Central memory CD8-positive, alpha-beta T cell (primary cell): ENCODE measurements at regions not wholly inside any gene's neighbourhood (a gene's known extent, or its start where the extent isn't known, plus 50 kb on each side); places are given as distances from the start of the nearest gene placed in this dataset.

Experiments
- ATAC-seq: fragments of 150-1000 bp; cut with Tn5 transposase; replicated peaks from 2 replicates; pipeline ENCODE4 v1.10.0; 2022; ENCODE audit warnings: mild to moderate bottlenecking, moderate FRiP score, moderate number of reproducible peaks; ENCODE audit not compliant: poor library complexity, severe bottlenecking; ENCODE audit errors: extremely low read depth
- DNase-seq, 2 donors: peaks; one replicate each; pipeline ENCODE4 v3.0.0; 2021; ENCODE audit warnings: low spot score in 2 of 2
- H3K27ac Mint-ChIP-seq: one replicate; pipeline ENCODE4 v1.8.0; 2022; ENCODE audit warnings: low read depth, mild to moderate bottlenecking, moderate library complexity, mixed read lengths
- H3K27me3 Mint-ChIP-seq: one replicate; pipeline ENCODE4 v1.8.0; 2022; ENCODE audit warnings: mixed read lengths
- H3K36me3 Mint-ChIP-seq: one replicate; pipeline ENCODE4 v1.8.0; 2022; ENCODE audit warnings: mild to moderate bottlenecking, moderate library complexity, mixed read lengths; ENCODE audit not compliant: insufficient read depth
- H3K4me1 Mint-ChIP-seq: one replicate; pipeline ENCODE4 v1.8.0; 2022; ENCODE audit warnings: mixed read lengths
- H3K4me3 Mint-ChIP-seq: one replicate; pipeline ENCODE4 v1.8.0; 2022; ENCODE audit warnings: mild to moderate bottlenecking, moderate library complexity, mixed read lengths
- H3K9me3 Mint-ChIP-seq: one replicate; pipeline ENCODE4 v1.8.0; 2022; ENCODE audit warnings: mixed read lengths

DNA sequence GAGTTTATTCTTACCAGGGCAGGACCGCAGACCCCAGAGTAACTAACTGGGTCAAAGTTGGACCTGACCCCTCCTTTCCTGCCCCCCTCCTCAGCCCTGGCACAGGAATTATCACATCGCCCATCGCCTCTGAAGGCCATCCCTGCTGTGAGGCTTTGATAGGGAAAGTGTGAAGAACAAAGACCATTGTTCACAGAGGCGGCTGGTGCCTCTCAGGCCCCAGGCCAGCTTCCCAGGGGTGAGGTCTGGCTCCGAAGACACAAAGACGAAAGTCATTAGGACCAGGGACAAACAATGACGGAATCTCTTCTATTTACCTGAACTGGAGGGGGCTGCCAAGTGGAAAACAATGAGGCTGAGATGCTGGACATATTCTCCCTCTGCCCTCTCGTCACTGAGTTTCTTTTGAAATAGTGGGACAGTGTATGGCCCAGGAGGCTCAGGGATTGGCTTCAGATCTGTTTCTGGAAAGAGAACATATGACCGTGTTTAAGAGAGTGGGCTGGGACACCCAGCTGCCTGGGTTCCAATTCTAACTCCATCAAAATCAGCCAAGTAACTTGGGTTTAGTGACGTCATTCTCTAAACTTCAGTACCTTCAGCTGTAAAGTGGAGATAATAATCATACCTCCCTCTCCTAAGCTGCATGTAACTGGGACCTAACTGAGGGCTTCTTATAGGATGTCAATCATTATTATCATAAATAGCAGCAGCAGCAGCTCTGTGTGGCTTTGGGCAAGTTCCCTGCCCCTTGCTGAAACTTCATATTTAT is 769.4 kb downstream of the MED13L start:
- no peaks in the 10 kb centered on the region for H3K4me1 Mint-ChIP-seq

DNA sequence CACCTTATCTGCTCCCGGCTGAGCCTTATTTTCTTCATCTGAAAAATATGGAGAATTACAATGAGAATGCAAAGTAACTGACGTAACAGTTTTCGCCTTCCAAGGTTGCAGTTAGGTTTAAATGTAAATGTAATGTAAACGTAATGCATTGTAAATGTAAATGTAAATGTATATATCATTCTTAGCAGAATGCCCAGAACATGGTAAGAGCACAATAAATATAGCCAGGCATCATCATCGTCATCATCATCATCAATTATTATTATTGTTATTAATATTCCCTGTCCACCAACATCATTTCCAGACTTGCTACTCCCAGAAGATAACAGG is 770.0 kb downstream of the MED13L start:
- H3K4me1 Mint-ChIP-seq, result no peaks in the 10 kb centered on the region
- ATAC-seq (no peak), DNase-seq (no peak)
- H3K36me3 Mint-ChIP-seq, result no peaks in the 10 kb centered on the region
- H3K9me3 Mint-ChIP-seq, result peaks cover 21% of the 10 kb centered on the region
- H3K27me3 Mint-ChIP-seq, result no peaks in the 10 kb centered on the region
- no peak overlapping the region for H3K4me3 Mint-ChIP-seq
- H3K27ac Mint-ChIP-seq, result no peak overlapping the region

More for the DNA sequence above, 769.4 kb downstream of the MED13L start:
- no peaks in the 10 kb centered on the region for H3K27me3 Mint-ChIP-seq
- H3K36me3 Mint-ChIP-seq, result no peaks in the 10 kb centered on the region
- H3K9me3 Mint-ChIP-seq, result peaks cover 24% of the 10 kb centered on the region
- no peak overlapping the region for H3K4me3 Mint-ChIP-seq
- no peak for DNase-seq
- H3K27ac Mint-ChIP-seq, result no peak overlapping the region
- ATAC-seq, result no peak

DNA sequence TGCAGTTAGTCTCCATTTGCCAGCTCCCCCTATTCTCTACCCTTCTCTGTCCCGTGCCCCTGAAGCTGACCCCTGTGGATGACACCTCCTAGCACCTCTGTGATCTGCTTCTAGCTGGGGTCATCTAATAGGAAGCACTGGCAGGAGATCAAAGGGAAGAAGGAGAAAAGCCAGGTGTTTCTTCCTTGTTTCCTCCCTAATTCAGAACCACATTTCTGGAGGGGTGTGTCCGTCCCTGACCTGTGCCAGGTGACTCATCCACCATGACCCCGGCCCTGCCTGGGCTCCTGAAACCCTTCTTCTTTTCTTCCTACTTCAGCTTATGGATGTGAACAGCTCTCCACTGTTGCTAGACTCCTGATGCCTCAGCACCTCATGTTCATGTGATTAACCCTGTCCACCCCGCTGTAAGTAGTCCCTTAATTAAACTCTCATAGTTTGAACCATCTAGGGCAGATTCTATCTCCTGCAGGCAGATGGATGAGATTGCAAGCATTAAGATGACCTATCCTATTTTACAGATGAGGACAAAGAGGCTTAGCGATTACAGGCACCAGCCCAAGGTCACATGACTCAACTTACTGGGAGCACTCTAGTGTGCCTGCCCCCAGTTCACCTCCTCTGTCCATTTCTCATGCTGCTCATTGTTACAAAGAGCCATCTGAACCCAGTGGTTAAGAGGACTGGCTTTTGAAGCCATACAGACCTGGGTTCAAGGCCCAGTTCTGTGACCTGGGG is 770.5 kb downstream of the MED13L start:
- no peaks in the 10 kb centered on the region for H3K27me3 Mint-ChIP-seq
- DNase-seq (no peak), ATAC-seq (no peak)
- peaks cover 23% of the 10 kb centered on the region for H3K9me3 Mint-ChIP-seq
- no peaks in the 10 kb centered on the region for H3K36me3 Mint-ChIP-seq
- H3K27ac Mint-ChIP-seq, result no peak overlapping the region
- H3K4me1 Mint-ChIP-seq, result no peaks in the 10 kb centered on the region
- H3K4me3 Mint-ChIP-seq, result no peak overlapping the region

DNA sequence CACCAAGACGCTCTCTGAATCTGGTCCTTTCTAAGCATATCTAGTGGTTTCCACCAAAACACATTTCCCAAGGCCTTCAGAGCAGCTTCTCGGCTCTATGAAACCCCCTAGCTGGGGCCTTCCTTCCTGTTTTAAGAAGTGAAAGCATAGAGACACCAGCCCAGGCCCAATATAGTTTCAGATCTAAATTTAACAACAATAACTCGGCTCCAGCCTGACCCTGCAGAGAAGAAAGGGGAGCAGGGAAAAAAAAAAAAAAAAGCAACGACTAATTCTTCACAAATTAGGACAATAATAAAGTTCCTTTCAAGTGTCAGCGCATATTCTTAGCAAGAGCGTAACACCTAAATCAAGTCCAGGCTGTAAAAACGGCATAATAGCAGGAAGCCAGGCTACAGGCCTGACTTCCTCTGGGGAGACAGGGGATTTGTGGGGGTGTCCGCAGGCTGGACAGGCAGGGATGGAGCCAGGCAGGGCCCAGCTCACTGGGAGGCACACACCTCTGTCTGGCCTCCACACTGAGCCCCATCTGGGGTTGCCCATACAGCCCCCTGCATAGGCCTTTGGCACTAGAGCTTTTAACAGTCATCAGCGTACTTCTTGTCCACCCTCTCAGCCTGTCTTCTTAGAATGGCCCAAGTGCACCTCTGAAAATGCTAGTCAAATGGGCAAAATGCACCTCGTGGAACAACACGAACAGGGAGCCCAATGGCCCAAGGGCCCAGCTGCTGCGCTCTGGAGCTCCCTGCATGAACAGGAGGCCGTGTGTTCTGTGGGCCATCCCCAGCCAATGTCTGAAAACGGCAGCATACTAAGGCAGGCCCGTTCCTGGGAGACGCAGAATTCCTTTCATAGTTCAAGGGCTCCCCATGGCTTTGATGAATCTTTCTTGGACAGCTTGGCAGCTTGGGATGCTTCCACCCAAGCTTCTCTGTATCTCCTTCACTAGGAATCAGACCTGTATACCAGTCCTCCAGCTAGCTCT is 772.9 kb downstream of the MED13L start:
- Mint-ChIP-seq H3K9me3 (peaks cover 18% of the 10 kb centered on the region), H3K4me3 (no peak overlapping the region), H3K36me3 (no peaks in the 10 kb centered on the region), H3K27me3 (no peaks in the 10 kb centered on the region), H3K27ac (no peak overlapping the region), H3K4me1 (no peaks in the 10 kb centered on the region)
- ATAC-seq, result no peak
- no peak for DNase-seq

DNA sequence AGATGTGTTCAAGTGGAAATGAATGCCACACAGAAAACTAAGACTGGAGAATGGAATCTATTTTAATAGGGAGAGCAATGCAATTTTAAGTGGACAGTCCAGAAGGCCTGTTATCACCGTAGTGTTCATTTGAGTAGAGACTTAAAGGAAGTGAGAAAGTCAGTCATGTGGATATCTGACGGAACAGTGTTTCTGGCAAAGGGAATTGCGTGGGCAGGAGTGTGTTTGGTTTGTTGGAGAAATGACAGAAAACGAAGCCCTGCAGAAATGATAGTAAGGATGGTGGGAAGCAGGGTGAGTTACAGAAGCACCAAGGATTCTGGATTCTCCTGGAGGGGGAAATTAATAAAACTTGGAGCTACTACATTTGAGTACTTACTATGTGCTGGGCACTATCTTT is 776.6 kb downstream of the MED13L start:
- Mint-ChIP-seq H3K9me3 (peaks cover 17% of the 10 kb centered on the region), H3K4me1 (no peaks in the 10 kb centered on the region), H3K36me3 (no peaks in the 10 kb centered on the region), H3K27ac (no peak overlapping the region), H3K4me3 (no peak overlapping the region), H3K27me3 (no peaks in the 10 kb centered on the region)
- ATAC-seq (no peak), DNase-seq (no peak)

DNA sequence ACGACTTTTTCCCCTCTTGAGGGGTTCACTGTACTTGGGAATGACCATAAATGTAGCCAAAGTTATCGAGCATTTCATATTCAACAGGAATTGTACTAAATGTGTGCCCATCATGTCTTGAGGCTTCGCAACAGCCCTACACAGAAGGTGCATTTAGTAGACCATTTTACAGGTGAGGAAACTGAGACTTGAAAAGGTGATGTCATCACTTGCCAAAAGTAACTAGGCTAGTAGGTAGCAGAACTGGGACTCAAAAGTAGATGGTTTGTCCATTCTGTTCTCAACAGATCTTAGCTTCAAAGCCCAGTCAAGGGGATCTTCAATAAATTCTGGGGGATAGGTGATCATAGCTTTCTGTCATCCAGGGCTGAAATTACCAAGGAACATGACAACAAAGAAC is 782.2 kb downstream of the MED13L start:
- no peaks in the 10 kb centered on the region for H3K36me3 Mint-ChIP-seq
- DNase-seq, result no peak
- H3K9me3 Mint-ChIP-seq, result peaks cover 15% of the 10 kb centered on the region
- no peak overlapping the region for H3K4me3 Mint-ChIP-seq
- no peaks in the 10 kb centered on the region for H3K4me1 Mint-ChIP-seq
- no peaks in the 10 kb centered on the region for H3K27me3 Mint-ChIP-seq
- ATAC-seq, result no peak
- no peak overlapping the region for H3K27ac Mint-ChIP-seq

DNA sequence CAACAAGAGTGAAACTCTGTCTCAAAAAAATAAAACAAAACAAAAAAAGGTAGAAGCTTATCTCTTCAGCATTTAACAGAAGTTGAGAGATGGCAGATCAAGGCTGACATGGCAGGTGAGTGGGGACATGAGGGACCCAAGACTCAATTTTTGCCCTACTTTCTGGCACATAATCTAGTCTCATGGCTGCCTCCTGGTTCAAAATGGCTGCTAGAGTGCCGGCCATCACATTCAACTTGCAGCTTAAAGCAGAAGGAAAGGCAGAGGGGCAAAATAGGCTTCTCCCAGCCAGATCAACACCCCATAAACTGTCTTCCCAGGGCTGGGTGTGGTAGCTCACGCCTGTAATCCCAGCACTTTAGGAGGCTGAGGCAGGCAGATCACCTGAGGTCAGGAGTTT is 784.9 kb downstream of the MED13L start:
- Mint-ChIP-seq H3K36me3 (no peaks in the 10 kb centered on the region), H3K9me3 (peaks cover 21% of the 10 kb centered on the region), H3K27me3 (no peaks in the 10 kb centered on the region), H3K27ac (no peak overlapping the region), H3K4me3 (no peak overlapping the region), H3K4me1 (no peaks in the 10 kb centered on the region)
- no peak for ATAC-seq
- DNase-seq, result no peak

DNA sequence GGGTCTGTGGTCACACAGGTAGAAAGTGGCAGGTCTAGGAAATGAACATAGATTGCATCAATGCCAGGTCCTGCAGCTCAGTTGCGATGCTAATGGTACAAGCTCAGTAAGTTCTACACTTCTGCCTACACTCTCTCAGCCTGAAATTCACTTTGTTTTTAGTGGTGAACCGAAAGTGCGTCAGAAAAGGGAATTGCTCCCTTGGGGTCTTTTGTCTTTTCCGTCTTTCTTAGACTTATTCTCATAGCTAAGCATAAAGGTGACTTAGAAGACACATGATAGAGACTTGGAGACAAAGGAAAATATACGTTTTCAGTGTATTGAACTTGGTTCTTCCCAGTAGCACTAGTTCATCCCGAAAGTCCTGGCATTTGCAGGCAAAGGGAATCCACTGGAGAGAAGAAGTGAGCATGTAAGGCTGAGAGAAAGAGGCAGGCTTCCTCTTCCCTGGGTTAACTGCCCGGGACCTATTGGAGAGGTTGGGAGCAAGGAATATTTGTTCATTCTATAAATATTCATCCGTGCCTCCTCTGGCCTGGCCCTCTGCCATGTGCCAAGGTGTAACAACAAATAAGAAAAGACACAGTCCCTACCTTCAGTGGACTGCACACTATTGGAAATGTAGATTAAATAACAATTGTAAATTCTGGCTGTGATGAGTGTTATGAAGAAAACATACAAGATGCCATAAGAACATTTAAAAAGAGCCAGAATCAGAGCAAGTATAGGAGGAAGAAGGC is 785.8 kb downstream of the MED13L start:
- no peak for ATAC-seq
- no peak overlapping the region for H3K27ac Mint-ChIP-seq
- DNase-seq, result no peak
- H3K36me3 Mint-ChIP-seq, result no peaks in the 10 kb centered on the region
- no peaks in the 10 kb centered on the region for H3K4me1 Mint-ChIP-seq
- H3K27me3 Mint-ChIP-seq, result no peaks in the 10 kb centered on the region
- no peak overlapping the region for H3K4me3 Mint-ChIP-seq
- peaks cover 16% of the 10 kb centered on the region for H3K9me3 Mint-ChIP-seq

DNA sequence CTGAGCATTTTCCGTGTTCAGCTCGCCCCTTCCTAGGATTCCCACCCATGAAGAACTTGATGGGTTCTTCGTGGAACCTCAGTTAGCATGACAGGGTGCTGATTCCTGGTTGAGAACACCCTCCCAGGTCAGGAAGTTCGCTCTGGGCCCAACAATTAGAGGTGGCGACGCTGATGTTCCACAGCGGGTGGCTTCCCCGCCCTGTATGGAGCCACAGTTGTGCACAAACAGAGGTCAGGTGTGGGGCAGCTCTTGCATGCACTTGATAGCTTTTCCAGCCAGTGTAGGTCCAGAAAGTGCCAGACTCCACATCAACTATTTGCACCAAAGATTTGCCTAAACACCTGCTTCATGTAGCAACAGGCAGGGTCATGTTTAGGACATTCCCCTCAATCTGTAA is 788.2 kb downstream of the MED13L start:
- Mint-ChIP-seq H3K27me3 (no peaks in the 10 kb centered on the region), H3K4me1 (no peaks in the 10 kb centered on the region), H3K27ac (no peak overlapping the region), H3K9me3 (peaks cover 19% of the 10 kb centered on the region), H3K36me3 (no peaks in the 10 kb centered on the region), H3K4me3 (no peak overlapping the region)
- ATAC-seq (no peak), DNase-seq (no peak)

DNA sequence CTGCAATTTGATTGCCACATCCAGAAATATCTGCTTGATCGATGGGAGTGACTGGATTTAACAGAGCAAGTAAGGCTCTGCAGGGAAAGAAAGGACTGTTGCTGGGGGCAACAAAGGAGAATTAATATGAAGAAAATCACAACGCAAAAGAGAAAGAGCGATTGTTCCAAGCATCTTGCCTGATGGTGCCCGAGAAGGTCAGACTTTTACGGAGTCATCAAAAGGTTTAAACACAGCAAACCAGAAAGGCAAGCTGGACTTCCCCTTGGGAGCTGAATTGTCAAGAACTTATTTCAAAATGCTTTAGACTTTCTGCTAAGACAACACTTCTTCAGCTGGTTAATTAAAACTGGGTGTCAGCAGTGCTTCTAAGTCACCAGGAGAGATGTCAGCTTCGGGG is 791.5 kb downstream of the MED13L start:
- H3K9me3 Mint-ChIP-seq, result peaks cover 14% of the 10 kb centered on the region
- no peak for DNase-seq

DNA sequence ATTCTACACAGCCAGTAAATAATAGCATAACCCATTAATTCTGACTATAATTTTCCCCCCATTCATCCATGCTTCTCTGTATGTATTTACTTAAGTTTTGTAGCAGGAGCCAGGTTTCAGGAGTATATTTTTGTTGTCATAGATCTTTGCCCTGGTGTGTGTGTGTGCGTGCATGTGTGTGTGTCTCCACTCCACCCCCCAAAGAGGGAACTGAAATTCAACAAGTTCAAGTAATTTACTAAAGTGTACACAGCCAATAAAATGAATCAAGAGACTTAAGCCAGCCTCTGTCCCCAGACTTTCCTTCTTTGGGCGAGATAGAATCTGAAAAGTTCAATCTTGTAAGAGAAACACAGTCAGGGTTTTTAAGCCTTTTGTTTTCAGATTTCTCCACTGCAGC is 792.0 kb downstream of the MED13L start:
- DNase-seq (no peak), ATAC-seq (no peak)
- peaks cover 18% of the 10 kb centered on the region for H3K9me3 Mint-ChIP-seq
- no peak overlapping the region for H3K4me3 Mint-ChIP-seq
- no peaks in the 10 kb centered on the region for H3K4me1 Mint-ChIP-seq
- H3K27me3 Mint-ChIP-seq, result no peaks in the 10 kb centered on the region
- H3K36me3 Mint-ChIP-seq, result no peaks in the 10 kb centered on the region
- H3K27ac Mint-ChIP-seq, result no peak overlapping the region

More for the DNA sequence above, 791.5 kb downstream of the MED13L start:
- H3K4me3 Mint-ChIP-seq, result no peak overlapping the region
- no peak overlapping the region for H3K27ac Mint-ChIP-seq
- no peaks in the 10 kb centered on the region for H3K27me3 Mint-ChIP-seq
- no peaks in the 10 kb centered on the region for H3K36me3 Mint-ChIP-seq
- H3K4me1 Mint-ChIP-seq, result no peaks in the 10 kb centered on the region
- no peak for ATAC-seq

DNA sequence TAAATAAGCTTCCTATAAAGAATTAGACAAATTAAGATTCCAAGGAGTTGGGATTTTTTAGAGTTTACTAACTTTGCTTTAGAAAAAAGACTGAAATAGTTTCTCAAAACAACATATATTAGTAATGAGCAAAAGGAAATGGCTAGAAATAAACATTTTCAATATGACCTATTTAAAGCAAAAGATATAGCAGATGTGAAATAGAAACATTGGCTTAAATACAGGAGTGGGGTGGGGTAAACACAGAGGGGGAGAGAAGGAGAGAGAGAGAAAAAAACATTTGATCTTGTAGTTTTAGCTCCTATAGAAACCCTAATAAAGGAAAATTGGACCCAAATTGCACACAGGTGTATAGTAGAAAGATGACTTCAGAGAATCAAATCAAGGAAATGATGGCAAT is 794.5 kb downstream of the MED13L start:
- H3K27me3 Mint-ChIP-seq, result no peaks in the 10 kb centered on the region
- ATAC-seq (no peak), DNase-seq (no peak)
- H3K36me3 Mint-ChIP-seq, result no peaks in the 10 kb centered on the region
- H3K27ac Mint-ChIP-seq, result no peak overlapping the region
- H3K9me3 Mint-ChIP-seq, result peaks cover 14% of the 10 kb centered on the region
- no peak overlapping the region for H3K4me3 Mint-ChIP-seq
- no peaks in the 10 kb centered on the region for H3K4me1 Mint-ChIP-seq
